ENCODE measurements at regions not wholly inside any gene's neighbourhood (a gene's known extent, or its start where the extent isn't known, plus 50 kb on each side); places are given as distances from the start of the nearest gene placed in this dataset.
"Not testable (repeated sequence)": the region's sequence is repeated elsewhere in the genome, so short reads cannot be mapped to it uniquely, and the experiment has no call there.

GRCh38 chr4:176616151-176616550 lies 176.6 kb downstream of the VEGFC start:
- no CpG with 5 or more reads among the region's 2 CpGs for WGBS (ENCODE audit: insufficient coverage)
- no peak for DNase-seq
- H3K9me3 ChIP-seq (replicated peaks; ENCODE audit: control insufficient read depth, low read depth, low read length), result no peaks in the 10 kb centered on the region
- H3K4me3 ChIP-seq (ENCODE audit: low read length), result no peak overlapping the region
- no peaks in the 10 kb centered on the region for H3K4me1 ChIP-seq (ENCODE audit: control insufficient read depth, insufficient read depth, low read length)
- no peak overlapping the region for H3K27ac ChIP-seq (ENCODE audit: low read length)
- H3K36me3 ChIP-seq (ENCODE audit: control insufficient read depth, insufficient read depth, low read length), result no peaks in the 10 kb centered on the region
- no peaks in the 10 kb centered on the region for H3K27me3 ChIP-seq (ENCODE audit: control insufficient read depth, insufficient read depth, low read length)

GRCh38 chr4:176618138-176618537 lies 174.6 kb downstream of the VEGFC start:
- no peaks in the 10 kb centered on the region for H3K27me3 ChIP-seq (ENCODE audit: control insufficient read depth, insufficient read depth, low read length)
- no peak for DNase-seq
- no peak overlapping the region for H3K27ac ChIP-seq (ENCODE audit: low read length)
- H3K36me3 ChIP-seq (ENCODE audit: control insufficient read depth, insufficient read depth, low read length), result no peaks in the 10 kb centered on the region
- no peaks in the 10 kb centered on the region for H3K4me1 ChIP-seq (ENCODE audit: control insufficient read depth, insufficient read depth, low read length)
- no peak overlapping the region for H3K4me3 ChIP-seq (ENCODE audit: low read length)
- no CpG with 5 or more reads among the region's 1 CpG for WGBS (ENCODE audit: insufficient coverage)
- H3K9me3 ChIP-seq (replicated peaks; ENCODE audit: control insufficient read depth, low read depth, low read length), result no peaks in the 10 kb centered on the region

GRCh38 chr4:176619430-176619829 lies 173.3 kb downstream of the VEGFC start:
- Histone ChIP-seq H3K4me3 (ENCODE audit: low read length) (no peak overlapping the region), H3K4me1 (ENCODE audit: control insufficient read depth, insufficient read depth, low read length) (no peaks in the 10 kb centered on the region), H3K27me3 (ENCODE audit: control insufficient read depth, insufficient read depth, low read length) (no peaks in the 10 kb centered on the region), H3K36me3 (ENCODE audit: control insufficient read depth, insufficient read depth, low read length) (no peaks in the 10 kb centered on the region), H3K9me3 (replicated peaks; ENCODE audit: control insufficient read depth, low read depth, low read length) (no peaks in the 10 kb centered on the region), H3K27ac (ENCODE audit: low read length) (no peak overlapping the region)
- 100% methylated on average over 1 of the region's 2 CpGs for WGBS (ENCODE audit: insufficient coverage)
- no peak for DNase-seq

GRCh38 chr4:176622251-176622948 lies 170.3 kb downstream of the VEGFC start:
- Histone ChIP-seq H3K36me3 (ENCODE audit: control insufficient read depth, insufficient read depth, low read length) (no peaks in the 10 kb centered on the region), H3K4me3 (ENCODE audit: low read length) (no peak overlapping the region), H3K4me1 (ENCODE audit: control insufficient read depth, insufficient read depth, low read length) (no peaks in the 10 kb centered on the region), H3K27me3 (ENCODE audit: control insufficient read depth, insufficient read depth, low read length) (no peaks in the 10 kb centered on the region), H3K27ac (ENCODE audit: low read length) (no peak overlapping the region), H3K9me3 (replicated peaks; ENCODE audit: control insufficient read depth, low read depth, low read length) (no peaks in the 10 kb centered on the region)
- WGBS (ENCODE audit: insufficient coverage), result no CpG with 5 or more reads among the region's 2 CpGs
- DNase-seq, result no peak

- H3K36me3 ChIP-seq (ENCODE audit: control insufficient read depth, insufficient read depth, low read length); H3K27ac ChIP-seq (ENCODE audit: low read length); H3K4me3 ChIP-seq (ENCODE audit: low read length); H3K27me3 ChIP-seq (ENCODE audit: control insufficient read depth, insufficient read depth, low read length); DNase-seq; H3K9me3 ChIP-seq (replicated peaks; ENCODE audit: control insufficient read depth, low read depth, low read length); H3K4me1 ChIP-seq (ENCODE audit: control insufficient read depth, insufficient read depth, low read length): not testable (repeated sequence)
- WGBS (ENCODE audit: insufficient coverage), result 98% methylated on average over 33 of the region's 37 CpGs
These were observed 167.6 kb downstream of the VEGFC start for GRCh38 chr4:176624983-176625610.

GRCh38 chr4:176627916-176628315 lies 164.8 kb downstream of the VEGFC start:
- Histone ChIP-seq H3K4me3 (ENCODE audit: low read length) (no peak overlapping the region), H3K36me3 (ENCODE audit: control insufficient read depth, insufficient read depth, low read length) (no peaks in the 10 kb centered on the region), H3K9me3 (replicated peaks; ENCODE audit: control insufficient read depth, low read depth, low read length) (no peaks in the 10 kb centered on the region), H3K27ac (ENCODE audit: low read length) (no peak overlapping the region), H3K4me1 (ENCODE audit: control insufficient read depth, insufficient read depth, low read length) (no peaks in the 10 kb centered on the region), H3K27me3 (ENCODE audit: control insufficient read depth, insufficient read depth, low read length) (no peaks in the 10 kb centered on the region)
- DNase-seq, result no peak
- WGBS (ENCODE audit: insufficient coverage), result 76% methylated on average over 2 of the region's 4 CpGs

- no peaks in the 10 kb centered on the region for H3K4me1 ChIP-seq (ENCODE audit: control insufficient read depth, insufficient read depth, low read length)
- H3K27me3 ChIP-seq (ENCODE audit: control insufficient read depth, insufficient read depth, low read length), result no peaks in the 10 kb centered on the region
- H3K4me3 ChIP-seq (ENCODE audit: low read length), result no peak overlapping the region
- DNase-seq, result no peak
- no peaks in the 10 kb centered on the region for H3K9me3 ChIP-seq (replicated peaks; ENCODE audit: control insufficient read depth, low read depth, low read length)
- H3K27ac ChIP-seq (ENCODE audit: low read length), result no peak overlapping the region
- H3K36me3 ChIP-seq (ENCODE audit: control insufficient read depth, insufficient read depth, low read length), result no peaks in the 10 kb centered on the region
These were observed 161.1 kb downstream of the VEGFC start for GRCh38 chr4:176631611-176632010.
